ENCODE measurements at regions not wholly inside any gene's neighbourhood (a gene's known extent, or its start where the extent isn't known, plus 50 kb on each side); places are given as distances from the start of the nearest gene placed in this dataset.
A peak's percentile ranks its signal among the peaks of the same experiment; 100 is the strongest.

- DNase-seq = no peak
Measured at GRCh38 chr16:62194828-62195227, 158.6 kb upstream of the CDH8 start.

GRCh38 chr16:62190426-62190825 lies 154.2 kb upstream of the CDH8 start:
- DNase-seq = peak in 3 of 51 donors; percentile 1 to 10 (median 3)

GRCh38 chr16:62177351-62178203 lies 141.3 kb upstream of the CDH8 start:
- no peak for DNase-seq

- no peak for DNase-seq
Measured at GRCh38 chr16:62170642-62171041, 134.4 kb upstream of the CDH8 start.

- no peak for DNase-seq
Measured at GRCh38 chr16:62167551-62167950, 131.3 kb upstream of the CDH8 start.

GRCh38 chr16:62157544-62157943 lies 121.3 kb upstream of the CDH8 start:
- DNase-seq = no peak

- no peak for DNase-seq
Measured at GRCh38 chr16:62156971-62157370, 120.7 kb upstream of the CDH8 start.

- DNase-seq = no peak
Measured at GRCh38 chr16:62149631-62150030, 113.4 kb upstream of the CDH8 start.

- DNase-seq = peak in 1 of 51 donors; percentile 0
Measured at GRCh38 chr16:62137996-62138395, 101.8 kb upstream of the CDH8 start.

- DNase-seq = no peak
Measured at GRCh38 chr16:62135911-62136310, 99.7 kb upstream of the CDH8 start.

GRCh38 chr16:62135446-62135845 lies 99.2 kb upstream of the CDH8 start:
- DNase-seq = no peak

GRCh38 chr16:62130101-62130500 lies 93.9 kb upstream of the CDH8 start:
- no peak for DNase-seq

- no peak for DNase-seq
Measured at GRCh38 chr16:62105244-62105643, 69.0 kb upstream of the CDH8 start.

- DNase-seq = no peak
Measured at GRCh38 chr16:62102588-62102987, 66.3 kb upstream of the CDH8 start.

GRCh38 chr16:62100651-62101050 lies 64.4 kb upstream of the CDH8 start:
- no peak for DNase-seq

- no peak for DNase-seq
Measured at GRCh38 chr16:62089715-62090114, 53.5 kb upstream of the CDH8 start.

- DNase-seq = no peak
Measured at GRCh38 chr16:62088731-62089410, 52.6 kb upstream of the CDH8 start.

Data from hypothalamus (tissue), 51 donors.